OCI-LY7 (cell line): ENCODE measurements at regions not wholly inside any gene's neighbourhood (a gene's known extent, or its start where the extent isn't known, plus 50 kb on each side); places are given as distances from the start of the nearest gene placed in this dataset.

Source experiments
- BruUV-seq: library from RNA; stranded (reverse); fragments of 400-500 nt; replicated peaks from 2 replicates; lab custom pipeline; 2021; lab: Mats Ljungman, UMichigan
- CTCF ChIA-PET: fragments of 300-600 bp; sonication (Branson Sonifier 250); formaldehyde crosslinking; loops from one replicate; lab custom pipeline; 2022; ENCODE audit warnings: antibody characterized with exemption; ENCODE audit not compliant: unreplicated experiment; lab: Charles Lee
- POLR2A ChIA-PET: fragments of 300-600 bp; sonication (Branson Sonifier 250); formaldehyde crosslinking; loops from one replicate; lab custom pipeline; 2022; ENCODE audit warnings: antibody characterized with exemption; lab: Charles Lee
- DNase-seq: peaks from one replicate; pipeline ENCODE4 v3.0.0-alpha.2; 2015; ENCODE audit warnings: low spot score
- H2AFZ ChIP-seq: fragments of 200-600 bp; sonication (generic), shearing (Covaris generic); 2 replicates; pipeline ENCODE4 v1.6.1; 2014; ENCODE audit warnings: mild to moderate bottlenecking, antibody characterized with exemption, low read length, moderate library complexity
- H3K27ac ChIP-seq: fragments of 200-600 bp; sonication (generic); 2 replicates; pipeline ENCODE4 v1.5.1; 2014; ENCODE audit warnings: mixed run types, low read depth, mild to moderate bottlenecking, moderate library complexity, low read length, inconsistent platforms; ENCODE audit not compliant: poor library complexity, severe bottlenecking
- H3K36me3 ChIP-seq: fragments of 200-600 bp; sonication (generic); 2 replicates; pipeline ENCODE4 v1.6.1; 2014; ENCODE audit warnings: mild to moderate bottlenecking, antibody characterized with exemption, low read length, moderate library complexity, mixed read lengths; ENCODE audit not compliant: insufficient read depth
- H3K4me1 ChIP-seq: fragments of 200-600 bp; sonication (generic); 2 replicates; pipeline ENCODE4 v1.5.1; 2014; ENCODE audit warnings: mild to moderate bottlenecking, low read length; ENCODE audit not compliant: insufficient read depth, poor library complexity, severe bottlenecking
- H3K4me2 ChIP-seq: fragments of 200-600 bp; sonication (generic); 2 replicates; pipeline ENCODE4 v1.6.1; 2014; ENCODE audit warnings: mild to moderate bottlenecking, low read length
- H3K4me3 ChIP-seq: fragments of 200-600 bp; sonication (generic); 2 replicates; pipeline ENCODE4 v1.5.1; 2014; ENCODE audit warnings: mild to moderate bottlenecking, low read depth, low read length; ENCODE audit not compliant: poor library complexity, severe bottlenecking
- H3K79me2 ChIP-seq: fragments of 200-600 bp; sonication (generic); 2 replicates; pipeline ENCODE4 v1.6.1; 2016; ENCODE audit warnings: low read depth, mild to moderate bottlenecking, low read length, moderate library complexity, mixed read lengths; ENCODE audit not compliant: insufficient read depth
- H3K9me2 ChIP-seq: fragments of 200-600 bp; sonication (generic); 2 replicates; pipeline ENCODE4 v1.6.1; 2016; ENCODE audit warnings: mild to moderate bottlenecking, low read length, mixed read lengths; ENCODE audit not compliant: insufficient read depth
- H3K9me3 ChIP-seq: fragments of 200-600 bp; sonication (generic); 2 replicates; pipeline ENCODE4 v1.6.1; 2014; ENCODE audit warnings: mild to moderate bottlenecking, mixed run types, low read length, mixed read lengths
- H4K20me1 ChIP-seq: fragments of 200-600 bp; sonication (generic); 2 replicates; pipeline ENCODE4 v1.6.1; 2014; ENCODE audit warnings: mild to moderate bottlenecking, antibody characterized with exemption, low read length, moderate library complexity, mixed read lengths; ENCODE audit not compliant: insufficient read depth
- CTCF ChIP-seq: fragments of 200-600 bp; sonication (generic); conservative IDR thresholded peaks from 2 replicates; pipeline ENCODE4 v1.5.1; 2014; ENCODE audit warnings: mild to moderate bottlenecking, antibody characterized with exemption, low read length, moderate library complexity, mixed read lengths
- EZH2phosphoT487 ChIP-seq: fragments of 200-600 bp; sonication (generic); IDR thresholded peaks from 2 replicates; pipeline ENCODE4 v1.6.1; 2018; ENCODE audit warnings: low read depth, borderline replicate concordance, mild to moderate bottlenecking, mixed run types, antibody characterized with exemption, low read length, moderate library complexity, mixed read lengths
- intact Hi-C: fragments of 100-400 bp; cut with micrococcal nuclease; formaldehyde crosslinking; loops from one replicate; pipeline ENCODE4 v1.10.0; 2022; ENCODE audit not compliant: unreplicated experiment

DNA sequence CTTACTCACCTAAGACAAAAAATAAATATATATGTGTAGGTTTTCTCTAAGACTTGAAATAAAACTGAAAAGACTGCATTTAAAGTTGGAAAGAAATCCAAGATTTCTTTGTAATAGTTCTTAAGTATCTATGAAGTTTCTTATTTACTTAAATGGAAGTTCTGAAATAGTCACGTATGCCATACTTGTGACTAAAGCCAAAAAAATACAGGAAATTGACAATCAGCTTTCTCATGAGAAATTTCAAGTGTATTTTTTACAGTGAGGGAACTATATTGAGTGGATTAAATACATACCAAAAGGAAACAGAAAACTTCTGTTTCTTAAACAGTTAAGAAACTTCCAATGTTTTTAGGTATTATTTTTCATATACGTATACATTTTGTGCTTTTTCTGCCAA, 188.1 kb downstream of the DPY19L2 start:
- Histone ChIP-seq H4K20me1 (no peaks in the 10 kb centered on the region), H3K27ac (no peak overlapping the region), H3K79me2 (no peaks in the 10 kb centered on the region), H3K9me2 (no peaks in the 10 kb centered on the region), H3K9me3 (no peaks in the 10 kb centered on the region), H3K4me1 (no peaks in the 10 kb centered on the region), H2AFZ (no peak overlapping the region), H3K4me3 (no peak overlapping the region), H3K36me3 (no peaks in the 10 kb centered on the region), H3K4me2 (no peak overlapping the region)
- intact Hi-C loops: no loop called here
- BruUV-seq: no TSS peak
- no peak for DNase-seq
- ChIA-PET POLR2A (interaction anchor here (1.0 kb wide), 1 partner anchor 10 kb away, joined by 3 read pairs; no protein-coding TSS in a partner anchor), CTCF (no interaction called here)
- no peak for TF ChIP-seq CTCF
- no peak for TF ChIP-seq EZH2phosphoT487

DNA sequence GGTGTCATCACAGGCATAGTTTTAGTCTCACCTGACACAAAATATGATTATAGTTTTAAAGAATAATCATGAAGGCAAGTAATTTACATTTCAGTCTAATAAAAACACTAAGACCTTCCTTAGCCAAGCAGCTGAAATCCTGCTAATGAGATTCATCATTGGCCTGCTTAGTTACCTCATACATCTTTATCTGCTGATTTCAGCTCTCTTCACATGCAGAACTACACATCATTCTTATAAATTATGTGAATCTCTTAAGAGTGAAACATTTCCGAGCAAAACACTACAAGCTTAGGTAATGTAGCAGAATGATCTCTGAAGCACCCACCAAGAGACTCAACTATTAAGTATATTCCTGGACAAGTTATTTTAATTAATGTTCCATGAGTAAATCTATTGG, 198.1 kb downstream of the DPY19L2 start:
- intact Hi-C loops: no loop called here

More for the DNA sequence above, 198.1 kb downstream of the DPY19L2 start:
- Histone ChIP-seq H3K4me3 (no peak overlapping the region), H3K4me1 (no peaks in the 10 kb centered on the region), H3K36me3 (no peaks in the 10 kb centered on the region), H3K79me2 (no peaks in the 10 kb centered on the region), H2AFZ (no peak overlapping the region), H3K9me2 (no peaks in the 10 kb centered on the region), H3K27ac (no peak overlapping the region), H4K20me1 (no peaks in the 10 kb centered on the region), H3K4me2 (no peak overlapping the region), H3K9me3 (no peaks in the 10 kb centered on the region)
- TF ChIP-seq CTCF (no peak), EZH2phosphoT487 (no peak)
- ChIA-PET CTCF (no interaction called here), POLR2A (interaction anchor here (0.9 kb wide), 1 partner anchor 10 kb away, joined by 3 read pairs; no protein-coding TSS in a partner anchor)
- DNase-seq: no peak
- no TSS peak for BruUV-seq
